Progenitor cell of endocrine pancreas (in vitro differentiated cells): ENCODE measurements at regions not wholly inside any gene's neighbourhood (a gene's known extent, or its start where the extent isn't known, plus 50 kb on each side); places are given as distances from the start of the nearest gene placed in this dataset.

Experiments used
- DNase-seq: peaks from one replicate; pipeline ENCODE4 v3.0.0; 2021; ENCODE audit warnings: low spot score; ENCODE audit not compliant: unreplicated experiment
- H3K27ac Mint-ChIP-seq: 2 replicates; pipeline ENCODE4 v1.8.0; 2021; ENCODE audit warnings: mild to moderate bottlenecking, moderate library complexity, mixed read lengths
- H3K27me3 Mint-ChIP-seq: 2 replicates; pipeline ENCODE4 v1.8.0; 2021; ENCODE audit warnings: mixed read lengths
- H3K36me3 Mint-ChIP-seq: 2 replicates; pipeline ENCODE4 v1.8.0; 2022; ENCODE audit warnings: mixed read lengths; ENCODE audit not compliant: insufficient read depth
- H3K4me1 Mint-ChIP-seq: 2 replicates; pipeline ENCODE4 v1.8.0; 2021; ENCODE audit warnings: low read depth, mixed read lengths
- H3K4me3 Mint-ChIP-seq: 2 replicates; pipeline ENCODE4 v1.8.0; 2021; ENCODE audit warnings: low read depth, mild to moderate bottlenecking, moderate library complexity, mixed read lengths
- H3K9me3 Mint-ChIP-seq: 2 replicates; pipeline ENCODE4 v1.8.0; 2021; ENCODE audit warnings: low read depth, mixed read lengths
- TF ChIP-seq, protein P1 (sequence below): fragments of 200-600 bp; sonication (generic); IDR thresholded peaks from one replicate; pipeline ENCODE4 v1.5.0; 2021; ENCODE audit warnings: antibody characterized with exemption, mild to moderate bottlenecking; ENCODE audit not compliant: unreplicated experiment

DNA sequence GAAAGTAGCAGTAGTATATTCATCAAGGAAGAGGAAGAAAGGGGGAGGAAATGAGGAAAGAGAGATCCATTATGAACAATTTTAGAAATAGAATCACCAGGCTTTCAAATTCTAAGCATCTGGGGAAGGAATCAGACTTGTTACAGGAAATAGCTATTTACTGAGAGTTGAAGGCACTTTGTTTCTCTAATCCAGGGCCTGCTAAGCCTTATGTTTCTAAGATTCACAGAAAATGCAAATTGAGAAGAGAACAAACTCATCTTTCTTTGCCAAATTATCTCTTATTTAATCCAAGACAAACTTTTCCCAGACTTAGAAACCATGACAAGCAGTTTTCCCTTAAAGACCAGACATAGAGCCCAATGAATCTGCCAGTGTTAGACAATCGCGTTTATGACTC, 528.0 kb upstream of the NMUR2 start:
- no peak for DNase-seq
- H3K4me1 Mint-ChIP-seq: no peaks in the 10 kb centered on the region
- no peaks in the 10 kb centered on the region for H3K36me3 Mint-ChIP-seq
- no peak overlapping the region for H3K4me3 Mint-ChIP-seq
- no peak overlapping the region for H3K27ac Mint-ChIP-seq
- TF ChIP-seq, protein P1, sequence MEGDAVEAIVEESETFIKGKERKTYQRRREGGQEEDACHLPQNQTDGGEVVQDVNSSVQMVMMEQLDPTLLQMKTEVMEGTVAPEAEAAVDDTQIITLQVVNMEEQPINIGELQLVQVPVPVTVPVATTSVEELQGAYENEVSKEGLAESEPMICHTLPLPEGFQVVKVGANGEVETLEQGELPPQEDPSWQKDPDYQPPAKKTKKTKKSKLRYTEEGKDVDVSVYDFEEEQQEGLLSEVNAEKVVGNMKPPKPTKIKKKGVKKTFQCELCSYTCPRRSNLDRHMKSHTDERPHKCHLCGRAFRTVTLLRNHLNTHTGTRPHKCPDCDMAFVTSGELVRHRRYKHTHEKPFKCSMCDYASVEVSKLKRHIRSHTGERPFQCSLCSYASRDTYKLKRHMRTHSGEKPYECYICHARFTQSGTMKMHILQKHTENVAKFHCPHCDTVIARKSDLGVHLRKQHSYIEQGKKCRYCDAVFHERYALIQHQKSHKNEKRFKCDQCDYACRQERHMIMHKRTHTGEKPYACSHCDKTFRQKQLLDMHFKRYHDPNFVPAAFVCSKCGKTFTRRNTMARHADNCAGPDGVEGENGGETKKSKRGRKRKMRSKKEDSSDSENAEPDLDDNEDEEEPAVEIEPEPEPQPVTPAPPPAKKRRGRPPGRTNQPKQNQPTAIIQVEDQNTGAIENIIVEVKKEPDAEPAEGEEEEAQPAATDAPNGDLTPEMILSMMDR: no peak
- no peaks in the 10 kb centered on the region for H3K27me3 Mint-ChIP-seq
- H3K9me3 Mint-ChIP-seq: peaks cover 4% of the 10 kb centered on the region

DNA sequence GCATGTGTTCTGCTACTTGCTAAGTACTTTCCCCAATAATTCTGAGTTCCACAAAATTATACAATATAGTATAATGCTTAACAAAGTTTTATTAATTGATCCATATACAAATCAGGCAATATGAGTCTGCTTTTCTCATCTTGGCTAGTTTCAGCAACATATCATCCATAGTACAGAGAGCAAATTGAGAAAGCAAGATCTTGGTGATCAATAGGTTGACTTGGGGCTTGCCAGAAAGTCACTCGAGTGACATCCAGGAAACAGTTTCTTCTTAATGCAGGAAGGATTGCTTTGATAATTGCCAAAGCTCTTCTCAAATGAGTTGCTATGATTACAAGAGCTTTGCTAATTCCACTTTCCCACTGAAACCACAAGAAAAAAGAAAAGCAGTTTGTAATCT, 533.6 kb upstream of the NMUR2 start:
- TF ChIP-seq, protein P1: no peak
- Mint-ChIP-seq H3K4me3 (no peak overlapping the region), H3K27ac (no peak overlapping the region), H3K27me3 (no peaks in the 10 kb centered on the region), H3K9me3 (peaks cover 9% of the 10 kb centered on the region), H3K4me1 (no peaks in the 10 kb centered on the region), H3K36me3 (no peaks in the 10 kb centered on the region)
- DNase-seq: no peak

- H3K27me3 Mint-ChIP-seq: no peaks in the 10 kb centered on the region
- H3K4me1 Mint-ChIP-seq: no peaks in the 10 kb centered on the region
Observed at GRCh38 chr5:152942633-152943336, 537.7 kb upstream of the NMUR2 start.

GRCh38 chr5:152953788-152954483, 536.5 kb upstream of the GRIA1 start:
- H3K27me3 Mint-ChIP-seq: no peaks in the 10 kb centered on the region
- no peaks in the 10 kb centered on the region for H3K9me3 Mint-ChIP-seq
- no peak overlapping the region for H3K27ac Mint-ChIP-seq
- no peak overlapping the region for H3K4me3 Mint-ChIP-seq
- TF ChIP-seq, protein P1: no peak
- peaks cover 1% of the 10 kb centered on the region for H3K4me1 Mint-ChIP-seq
- no peaks in the 10 kb centered on the region for H3K36me3 Mint-ChIP-seq
- no peak for DNase-seq

More at GRCh38 chr5:152942633-152943336, 537.7 kb upstream of the NMUR2 start:
- no peak for DNase-seq
- H3K9me3 Mint-ChIP-seq: peaks cover 7% of the 10 kb centered on the region
- H3K36me3 Mint-ChIP-seq: no peaks in the 10 kb centered on the region
- TF ChIP-seq, protein P1: no peak
- no peak overlapping the region for H3K27ac Mint-ChIP-seq
- H3K4me3 Mint-ChIP-seq: no peak overlapping the region

DNA sequence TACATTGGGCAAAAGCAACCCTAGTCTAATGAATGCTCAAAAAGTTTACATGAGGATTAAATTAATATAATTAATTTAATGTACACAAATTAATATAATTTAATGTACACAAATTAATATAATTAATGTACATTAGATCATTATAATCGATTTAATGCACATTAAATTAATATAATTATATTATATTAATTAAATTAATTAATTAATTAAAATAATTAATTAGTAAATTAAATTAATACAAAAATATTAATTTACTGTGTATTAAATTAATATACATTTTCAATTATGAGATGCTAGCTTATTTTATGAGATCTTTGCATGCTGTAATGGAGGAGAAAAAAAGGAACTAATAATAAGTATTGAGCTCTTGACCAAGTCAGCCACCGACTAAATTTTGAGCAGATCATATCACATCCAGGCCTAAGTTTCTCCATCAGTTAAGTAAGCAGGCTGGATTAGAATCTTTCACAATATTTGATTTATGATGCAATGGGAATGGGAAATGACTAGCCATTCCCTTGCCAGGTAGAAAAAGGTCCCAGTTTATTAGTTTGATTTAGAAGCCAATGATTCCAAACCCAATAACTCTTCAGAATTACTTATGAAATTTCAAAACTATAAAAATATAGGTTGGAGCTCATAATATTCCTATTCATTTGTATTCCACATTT, 533.4 kb upstream of the GRIA1 start:
- no peaks in the 10 kb centered on the region for H3K27me3 Mint-ChIP-seq
- TF ChIP-seq, protein P1: no peak

More for the DNA sequence above, 533.4 kb upstream of the GRIA1 start:
- Mint-ChIP-seq H3K36me3 (no peaks in the 10 kb centered on the region), H3K4me1 (no peaks in the 10 kb centered on the region), H3K4me3 (no peak overlapping the region), H3K27ac (no peak overlapping the region), H3K9me3 (no peaks in the 10 kb centered on the region)
- DNase-seq: no peak
